OCI-LY7 (cell line): ENCODE measurements at regions not wholly inside any gene's neighbourhood (a gene's known extent, or its start where the extent isn't known, plus 50 kb on each side); places are given as distances from the start of the nearest gene placed in this dataset.

Source experiments
- BruUV-seq: library from RNA; stranded (reverse); fragments of 400-500 nt; replicated peaks from 2 replicates; lab custom pipeline; 2021; lab: Mats Ljungman, UMichigan
- CTCF ChIA-PET: fragments of 300-600 bp; sonication (Branson Sonifier 250); formaldehyde crosslinking; loops from one replicate; lab custom pipeline; 2022; ENCODE audit warnings: antibody characterized with exemption; ENCODE audit not compliant: unreplicated experiment; lab: Charles Lee
- POLR2A ChIA-PET: fragments of 300-600 bp; sonication (Branson Sonifier 250); formaldehyde crosslinking; loops from one replicate; lab custom pipeline; 2022; ENCODE audit warnings: antibody characterized with exemption; lab: Charles Lee
- DNase-seq: peaks from one replicate; pipeline ENCODE4 v3.0.0-alpha.2; 2015; ENCODE audit warnings: low spot score
- H2AFZ ChIP-seq: fragments of 200-600 bp; sonication (generic), shearing (Covaris generic); 2 replicates; pipeline ENCODE4 v1.6.1; 2014; ENCODE audit warnings: mild to moderate bottlenecking, antibody characterized with exemption, low read length, moderate library complexity
- H3K27ac ChIP-seq: fragments of 200-600 bp; sonication (generic); 2 replicates; pipeline ENCODE4 v1.5.1; 2014; ENCODE audit warnings: mixed run types, low read depth, mild to moderate bottlenecking, moderate library complexity, low read length, inconsistent platforms; ENCODE audit not compliant: poor library complexity, severe bottlenecking
- H3K36me3 ChIP-seq: fragments of 200-600 bp; sonication (generic); 2 replicates; pipeline ENCODE4 v1.6.1; 2014; ENCODE audit warnings: mild to moderate bottlenecking, antibody characterized with exemption, low read length, moderate library complexity, mixed read lengths; ENCODE audit not compliant: insufficient read depth
- H3K4me1 ChIP-seq: fragments of 200-600 bp; sonication (generic); 2 replicates; pipeline ENCODE4 v1.5.1; 2014; ENCODE audit warnings: mild to moderate bottlenecking, low read length; ENCODE audit not compliant: insufficient read depth, poor library complexity, severe bottlenecking
- H3K4me2 ChIP-seq: fragments of 200-600 bp; sonication (generic); 2 replicates; pipeline ENCODE4 v1.6.1; 2014; ENCODE audit warnings: mild to moderate bottlenecking, low read length
- H3K4me3 ChIP-seq: fragments of 200-600 bp; sonication (generic); 2 replicates; pipeline ENCODE4 v1.5.1; 2014; ENCODE audit warnings: mild to moderate bottlenecking, low read depth, low read length; ENCODE audit not compliant: poor library complexity, severe bottlenecking
- H3K79me2 ChIP-seq: fragments of 200-600 bp; sonication (generic); 2 replicates; pipeline ENCODE4 v1.6.1; 2016; ENCODE audit warnings: low read depth, mild to moderate bottlenecking, low read length, moderate library complexity, mixed read lengths; ENCODE audit not compliant: insufficient read depth
- H3K9me2 ChIP-seq: fragments of 200-600 bp; sonication (generic); 2 replicates; pipeline ENCODE4 v1.6.1; 2016; ENCODE audit warnings: mild to moderate bottlenecking, low read length, mixed read lengths; ENCODE audit not compliant: insufficient read depth
- H3K9me3 ChIP-seq: fragments of 200-600 bp; sonication (generic); 2 replicates; pipeline ENCODE4 v1.6.1; 2014; ENCODE audit warnings: mild to moderate bottlenecking, mixed run types, low read length, mixed read lengths
- H4K20me1 ChIP-seq: fragments of 200-600 bp; sonication (generic); 2 replicates; pipeline ENCODE4 v1.6.1; 2014; ENCODE audit warnings: mild to moderate bottlenecking, antibody characterized with exemption, low read length, moderate library complexity, mixed read lengths; ENCODE audit not compliant: insufficient read depth
- EZH2phosphoT487 ChIP-seq: fragments of 200-600 bp; sonication (generic); IDR thresholded peaks from 2 replicates; pipeline ENCODE4 v1.6.1; 2018; ENCODE audit warnings: low read depth, borderline replicate concordance, mild to moderate bottlenecking, mixed run types, antibody characterized with exemption, low read length, moderate library complexity, mixed read lengths
- intact Hi-C: fragments of 100-400 bp; cut with micrococcal nuclease; formaldehyde crosslinking; loops from one replicate; pipeline ENCODE4 v1.10.0; 2022; ENCODE audit not compliant: unreplicated experiment
- TF ChIP-seq, protein P1 (sequence below): fragments of 200-600 bp; sonication (generic); conservative IDR thresholded peaks from 2 replicates; pipeline ENCODE4 v1.5.1; 2014; ENCODE audit warnings: mild to moderate bottlenecking, antibody characterized with exemption, low read length, moderate library complexity, mixed read lengths

DNA sequence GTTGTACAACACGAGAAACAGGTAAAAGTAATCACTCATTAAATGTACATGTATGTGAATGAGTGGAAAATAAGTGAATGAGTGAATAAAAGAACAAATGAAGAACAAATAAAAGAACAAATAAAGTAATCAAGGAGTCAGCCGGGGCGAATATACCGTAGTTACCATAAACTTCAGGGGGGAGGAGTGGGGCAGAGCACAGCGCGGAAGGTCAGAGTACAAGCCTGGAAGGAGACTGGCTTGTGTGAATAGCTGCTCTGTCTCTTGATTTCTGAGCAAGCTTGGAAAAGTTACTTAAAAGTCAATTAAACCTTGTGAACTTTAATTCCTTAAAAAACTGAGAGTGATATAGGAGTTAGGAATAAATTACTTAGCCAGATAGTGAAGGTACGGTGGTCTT is 466.5 kb upstream of the CNTN4 start:
- no peak overlapping the region for H3K4me2 ChIP-seq
- TF ChIP-seq, protein P1, sequence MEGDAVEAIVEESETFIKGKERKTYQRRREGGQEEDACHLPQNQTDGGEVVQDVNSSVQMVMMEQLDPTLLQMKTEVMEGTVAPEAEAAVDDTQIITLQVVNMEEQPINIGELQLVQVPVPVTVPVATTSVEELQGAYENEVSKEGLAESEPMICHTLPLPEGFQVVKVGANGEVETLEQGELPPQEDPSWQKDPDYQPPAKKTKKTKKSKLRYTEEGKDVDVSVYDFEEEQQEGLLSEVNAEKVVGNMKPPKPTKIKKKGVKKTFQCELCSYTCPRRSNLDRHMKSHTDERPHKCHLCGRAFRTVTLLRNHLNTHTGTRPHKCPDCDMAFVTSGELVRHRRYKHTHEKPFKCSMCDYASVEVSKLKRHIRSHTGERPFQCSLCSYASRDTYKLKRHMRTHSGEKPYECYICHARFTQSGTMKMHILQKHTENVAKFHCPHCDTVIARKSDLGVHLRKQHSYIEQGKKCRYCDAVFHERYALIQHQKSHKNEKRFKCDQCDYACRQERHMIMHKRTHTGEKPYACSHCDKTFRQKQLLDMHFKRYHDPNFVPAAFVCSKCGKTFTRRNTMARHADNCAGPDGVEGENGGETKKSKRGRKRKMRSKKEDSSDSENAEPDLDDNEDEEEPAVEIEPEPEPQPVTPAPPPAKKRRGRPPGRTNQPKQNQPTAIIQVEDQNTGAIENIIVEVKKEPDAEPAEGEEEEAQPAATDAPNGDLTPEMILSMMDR, result no peak
- no peak for TF ChIP-seq EZH2phosphoT487
- no peaks in the 10 kb centered on the region for H3K36me3 ChIP-seq
- no peak overlapping the region for H2AFZ ChIP-seq
- ChIA-PET POLR2A (no interaction called here), CTCF (no interaction called here)
- no TSS peak for BruUV-seq
- no peak overlapping the region for H3K27ac ChIP-seq
- no peaks in the 10 kb centered on the region for H4K20me1 ChIP-seq
- H3K4me1 ChIP-seq, result no peaks in the 10 kb centered on the region
- no peak overlapping the region for H3K4me3 ChIP-seq
- intact Hi-C loops, result no loop called here
- H3K79me2 ChIP-seq, result no peaks in the 10 kb centered on the region
- no peaks in the 10 kb centered on the region for H3K9me2 ChIP-seq
- DNase-seq, result no peak
- no peaks in the 10 kb centered on the region for H3K9me3 ChIP-seq

DNA sequence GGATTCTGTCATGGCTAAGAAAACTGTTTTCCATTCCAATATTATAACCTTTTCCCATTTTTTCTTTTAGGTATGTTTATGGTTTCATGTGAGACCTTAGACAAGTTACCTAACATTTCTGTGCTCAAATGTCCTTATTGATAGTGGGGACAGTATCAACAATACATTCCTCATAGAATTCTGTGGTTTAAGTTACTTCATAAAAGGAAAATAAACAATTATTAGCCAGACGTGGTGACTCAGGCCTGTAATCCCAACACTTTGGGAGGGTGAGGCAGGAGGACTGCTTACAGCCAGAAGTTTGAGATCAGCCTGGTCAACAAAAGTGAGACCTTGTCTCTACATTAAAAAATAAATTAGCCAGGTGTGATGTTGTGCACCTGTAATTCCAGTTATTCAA is 436.8 kb upstream of the CNTN4 start:
- no TSS peak for BruUV-seq
- POLR2A ChIA-PET, result no interaction called here
- Histone ChIP-seq H4K20me1 (no peaks in the 10 kb centered on the region), H3K4me1 (no peaks in the 10 kb centered on the region), H3K27ac (no peak overlapping the region), H3K4me3 (no peak overlapping the region), H3K9me2 (no peaks in the 10 kb centered on the region), H3K79me2 (no peaks in the 10 kb centered on the region), H3K4me2 (no peak overlapping the region), H2AFZ (no peak overlapping the region), H3K36me3 (no peaks in the 10 kb centered on the region), H3K9me3 (no peaks in the 10 kb centered on the region)
- intact Hi-C loops, result no loop called here
- TF ChIP-seq, protein P1, result no peak
- TF ChIP-seq EZH2phosphoT487, result no peak
- no peak for DNase-seq
- CTCF ChIA-PET, result no interaction called here

DNA sequence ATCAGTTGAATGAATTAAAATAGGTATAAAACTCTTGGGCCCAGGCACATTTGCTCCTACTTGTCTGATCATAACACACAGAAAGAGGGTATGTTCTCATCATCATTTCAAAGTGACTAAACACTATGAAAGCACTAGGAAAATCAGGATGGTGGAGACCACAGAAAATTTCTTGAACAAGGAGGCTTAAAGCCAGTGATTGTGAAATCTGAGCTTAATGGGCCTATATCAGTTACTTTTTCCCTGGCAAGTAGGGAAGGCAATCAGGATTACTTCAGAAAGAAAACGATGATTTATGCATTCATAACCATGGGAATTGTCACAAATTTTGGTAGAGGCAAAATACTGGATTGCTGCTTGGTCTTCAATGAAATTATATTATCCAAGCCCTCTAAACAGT is 434.4 kb upstream of the CNTN4 start:
- DNase-seq, result no peak
- no peaks in the 10 kb centered on the region for H4K20me1 ChIP-seq
- H3K4me3 ChIP-seq, result no peak overlapping the region
- intact Hi-C loops, result no loop called here
- no TSS peak for BruUV-seq
- H2AFZ ChIP-seq, result no peak overlapping the region
- H3K79me2 ChIP-seq, result no peaks in the 10 kb centered on the region
- H3K9me2 ChIP-seq, result no peaks in the 10 kb centered on the region
- TF ChIP-seq, protein P1, result no peak
- POLR2A ChIA-PET, result interaction anchor here (0.7 kb wide), 1 partner anchor 1695 kb away, joined by 3 read pairs; no protein-coding TSS in a partner anchor
- CTCF ChIA-PET, result no interaction called here
- no peaks in the 10 kb centered on the region for H3K4me1 ChIP-seq
- H3K36me3 ChIP-seq, result no peaks in the 10 kb centered on the region
- H3K27ac ChIP-seq, result no peak overlapping the region
- H3K4me2 ChIP-seq, result no peak overlapping the region
- H3K9me3 ChIP-seq, result no peaks in the 10 kb centered on the region
